ENCODE measurements at regions not wholly inside any gene's neighbourhood (a gene's known extent, or its start where the extent isn't known, plus 50 kb on each side); places are given as distances from the start of the nearest gene placed in this dataset.

- TF ChIP-seq POLR2A (IDR thresholded peaks at IDR 0.05) = no peak
- TF ChIP-seq CTCF (IDR thresholded peaks at IDR 0.05) = no peak
Measured at GRCh38 chr18:28723506-28723905, 546.6 kb upstream of the CDH2 start.

Measured in lower leg skin (tissue), 3 donors.